ENCODE measurements at regions not wholly inside any gene's neighbourhood (a gene's known extent, or its start where the extent isn't known, plus 50 kb on each side); places are given as distances from the start of the nearest gene placed in this dataset.

DNA sequence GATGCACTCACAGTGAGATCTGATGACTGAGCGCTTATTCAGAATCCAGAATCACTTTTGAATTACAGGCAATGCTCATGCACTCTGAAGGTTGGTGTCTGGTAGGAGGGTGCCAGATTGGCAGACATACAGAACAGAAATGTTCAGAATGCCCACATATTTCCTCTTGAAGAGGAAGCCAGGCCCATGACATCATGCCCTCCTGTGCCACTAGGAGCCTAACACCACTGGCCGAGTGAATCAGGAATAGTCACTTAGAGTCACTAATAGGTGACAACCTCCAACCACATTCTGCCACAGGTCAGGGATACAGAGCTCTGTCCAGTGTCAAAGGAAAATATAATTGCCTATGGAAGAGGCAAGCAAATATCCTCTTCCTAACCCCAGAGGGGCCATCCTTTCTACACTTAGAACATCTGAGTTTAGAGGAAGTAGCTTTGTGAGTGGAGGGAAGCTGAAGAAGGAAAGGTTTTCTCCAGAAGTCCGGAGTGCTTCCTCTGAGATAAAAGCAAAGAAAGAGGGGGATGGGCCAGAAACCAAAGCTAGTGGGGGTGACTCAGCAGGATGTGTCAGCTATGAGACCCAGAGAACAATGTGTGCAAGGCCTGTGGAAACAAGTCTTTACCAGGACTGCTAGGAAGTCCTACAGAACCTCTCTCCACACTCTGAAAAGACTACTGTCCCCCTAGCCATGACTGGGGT is 838.8 kb downstream of the GRID1 start:
- Histone ChIP-seq H3K4me1 (no peaks in the 10 kb centered on the region), H3K36me3 (replicated peaks in 1 of 2; ENCODE audit: insufficient read depth in 1 of 2, low read depth in 2 of 2) (no peaks in the 10 kb centered on the region), H3K27ac (no peak overlapping the region), H3K4me3 (no peak overlapping the region), H3K9me3 (peaks cover 0 to 8% (median 0%) of the 10 kb centered on the region in 3 donors), H3K27me3 (no peaks in the 10 kb centered on the region)
- WGBS, 2 donors: 59 to 73% methylated on average over 3 of the region's 3 CpGs
- intact Hi-C loops (cut with DNase I): no loop called here
- DNase-seq (no peak), ATAC-seq (no peak)
- TF ChIP-seq POLR2A (IDR thresholded peaks at IDR 0.05) (no peak), CTCF (IDR thresholded peaks at IDR 0.05) (no peak)

DNA sequence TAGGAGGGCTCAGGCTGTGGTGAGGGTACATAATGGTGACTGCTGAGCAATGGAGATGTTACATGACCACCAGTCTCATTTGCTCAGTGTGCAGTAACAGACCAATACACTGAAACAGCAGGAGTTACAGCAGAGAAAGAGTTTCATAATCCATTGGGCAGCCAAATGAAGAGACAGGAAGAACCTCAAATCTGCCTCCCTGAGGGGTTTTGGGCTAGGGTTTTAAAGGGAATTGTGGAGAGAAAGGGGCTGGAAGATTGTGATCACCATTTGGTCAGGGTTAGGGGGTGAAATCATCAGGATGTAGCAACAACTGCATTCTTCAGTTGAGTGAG is 838.3 kb downstream of the GRID1 start:
- DNase-seq: no peak
- Histone ChIP-seq H3K36me3 (replicated peaks in 1 of 2; ENCODE audit: insufficient read depth in 1 of 2, low read depth in 2 of 2) (no peaks in the 10 kb centered on the region), H3K9me3 (peaks cover 0 to 8% (median 0%) of the 10 kb centered on the region in 3 donors), H3K27me3 (no peaks in the 10 kb centered on the region), H3K27ac (no peak overlapping the region), H3K4me3 (no peak overlapping the region), H3K4me1 (no peaks in the 10 kb centered on the region)
- TF ChIP-seq POLR2A (IDR thresholded peaks at IDR 0.05): no peak
- TF ChIP-seq CTCF (IDR thresholded peaks at IDR 0.05): no peak
- intact Hi-C loops (cut with DNase I): no loop called here
- ATAC-seq: no peak

GRCh38 chr10:85531706-85532105 is 834.9 kb downstream of the GRID1 start:
- no peak overlapping the region for H3K4me3 ChIP-seq
- ATAC-seq: no peak
- WGBS, 2 donors: 54 to 65% methylated on average over 3 of the region's 3 CpGs

GRCh38 chr10:85532773-85533172 is 833.8 kb downstream of the GRID1 start:
- H3K27ac ChIP-seq: no peak overlapping the region
- H3K9me3 ChIP-seq: peaks cover 0 to 6% (median 0%) of the 10 kb centered on the region in 3 donors
- DNase-seq: no peak
- no peak overlapping the region for H3K4me3 ChIP-seq
- H3K27me3 ChIP-seq: no peaks in the 10 kb centered on the region
- intact Hi-C loops (cut with DNase I): no loop called here
- no peak for ATAC-seq
- H3K36me3 ChIP-seq (replicated peaks in 1 of 2; ENCODE audit: insufficient read depth in 1 of 2, low read depth in 2 of 2): no peaks in the 10 kb centered on the region
- no peaks in the 10 kb centered on the region for H3K4me1 ChIP-seq
- TF ChIP-seq CTCF (IDR thresholded peaks at IDR 0.05) (no peak), POLR2A (IDR thresholded peaks at IDR 0.05) (no peak)

More at GRCh38 chr10:85531706-85532105, 834.9 kb downstream of the GRID1 start:
- Histone ChIP-seq H3K27ac (no peak overlapping the region), H3K4me1 (no peaks in the 10 kb centered on the region), H3K36me3 (replicated peaks in 1 of 2; ENCODE audit: insufficient read depth in 1 of 2, low read depth in 2 of 2) (no peaks in the 10 kb centered on the region), H3K9me3 (peaks cover 0 to 8% (median 0%) of the 10 kb centered on the region in 3 donors), H3K27me3 (no peaks in the 10 kb centered on the region)
- no peak for DNase-seq
- intact Hi-C loops (cut with DNase I): no loop called here
- TF ChIP-seq CTCF (IDR thresholded peaks at IDR 0.05): no peak
- no peak for TF ChIP-seq POLR2A (IDR thresholded peaks at IDR 0.05)

DNA sequence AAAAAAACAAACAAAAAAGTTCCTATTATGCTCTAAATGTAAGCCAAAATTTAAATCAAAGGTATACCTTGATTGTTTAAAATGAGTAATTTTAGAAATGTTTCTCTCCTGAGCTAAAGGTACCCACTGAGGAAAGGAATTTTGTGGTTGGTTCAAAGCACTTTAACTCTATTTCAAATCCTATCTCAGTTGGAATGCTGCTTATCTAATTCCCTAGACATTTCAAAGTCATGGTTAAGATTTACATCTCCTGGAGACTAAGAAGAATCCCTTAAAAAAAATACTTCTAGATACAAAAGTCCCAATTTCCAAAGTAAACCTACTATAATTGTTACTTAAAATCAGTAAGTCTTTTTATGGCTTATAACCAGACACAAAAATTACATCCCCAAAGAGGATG is 830.7 kb downstream of the GRID1 start:
- no peaks in the 10 kb centered on the region for H3K27me3 ChIP-seq
- H3K27ac ChIP-seq: no peak overlapping the region

More for the DNA sequence above, 830.7 kb downstream of the GRID1 start:
- intact Hi-C loops (cut with DNase I): no loop called here
- DNase-seq (no peak), ATAC-seq (no peak)
- no peak for TF ChIP-seq POLR2A (IDR thresholded peaks at IDR 0.05)
- no peak for TF ChIP-seq CTCF (IDR thresholded peaks at IDR 0.05)
- H3K4me1 ChIP-seq: no peaks in the 10 kb centered on the region
- H3K36me3 ChIP-seq (replicated peaks in 1 of 2; ENCODE audit: insufficient read depth in 1 of 2, low read depth in 2 of 2): no peaks in the 10 kb centered on the region
- H3K9me3 ChIP-seq: no peaks in the 10 kb centered on the region
- H3K4me3 ChIP-seq: no peak overlapping the region
